ENCODE measurements at regions not wholly inside any gene's neighbourhood (a gene's known extent, or its start where the extent isn't known, plus 50 kb on each side); places are given as distances from the start of the nearest gene placed in this dataset.

- no peak for DNase-seq (ENCODE audit: low spot score)
Observed at GRCh38 chr6:139640921-139641320, 266.5 kb upstream of the CITED2 start.

- DNase-seq (ENCODE audit: low spot score): no peak
Observed at GRCh38 chr6:139640448-139640847, 266.0 kb upstream of the CITED2 start.

- no peak for DNase-seq (ENCODE audit: low spot score)
Observed at GRCh38 chr6:139639507-139639906, 265.1 kb upstream of the CITED2 start.

GRCh38 chr6:139638179-139638941 is 263.9 kb upstream of the CITED2 start:
- DNase-seq (ENCODE audit: low spot score): no peak

- no peak for DNase-seq (ENCODE audit: low spot score)
Observed at GRCh38 chr6:139637766-139638165, 263.3 kb upstream of the CITED2 start.

- no peak for DNase-seq (ENCODE audit: low spot score)
Observed at GRCh38 chr6:139636391-139636790, 261.9 kb upstream of the CITED2 start.

GRCh38 chr6:139635401-139636130 is 261.1 kb upstream of the CITED2 start:
- DNase-seq (ENCODE audit: low spot score): no peak

- DNase-seq (ENCODE audit: low spot score): no peak
Observed at GRCh38 chr6:139632840-139633239, 258.4 kb upstream of the CITED2 start.

GRCh38 chr6:139628270-139628669 is 253.8 kb upstream of the CITED2 start:
- no peak for DNase-seq (ENCODE audit: low spot score)

GRCh38 chr6:139627091-139627490 is 252.6 kb upstream of the CITED2 start:
- DNase-seq (ENCODE audit: low spot score): no peak

GRCh38 chr6:139625998-139626975 is 251.8 kb upstream of the CITED2 start:
- DNase-seq (ENCODE audit: low spot score): no peak

- no peak for DNase-seq (ENCODE audit: low spot score)
Observed at GRCh38 chr6:139625081-139625939, 250.9 kb upstream of the CITED2 start.

- no peak for DNase-seq (ENCODE audit: low spot score)
Observed at GRCh38 chr6:139623372-139623771, 248.9 kb upstream of the CITED2 start.

GRCh38 chr6:139613496-139613895 is 239.0 kb upstream of the CITED2 start:
- no peak for DNase-seq (ENCODE audit: low spot score)

- DNase-seq (ENCODE audit: low spot score): no peak
Observed at GRCh38 chr6:139612135-139612465, 237.7 kb upstream of the CITED2 start.

- no peak for DNase-seq (ENCODE audit: low spot score)
Observed at GRCh38 chr6:139611327-139612134, 237.1 kb upstream of the CITED2 start.

- no peak for DNase-seq (ENCODE audit: low spot score)
Observed at GRCh38 chr6:139608466-139609261, 234.2 kb upstream of the CITED2 start.

GRCh38 chr6:139605350-139605749 is 230.9 kb upstream of the CITED2 start:
- DNase-seq (ENCODE audit: low spot score): no peak

- no peak for DNase-seq (ENCODE audit: low spot score)
Observed at GRCh38 chr6:139603581-139603980, 229.1 kb upstream of the CITED2 start.
